K562 (cell line): ENCODE measurements at regions not wholly inside any gene's neighbourhood (a gene's known extent, or its start where the extent isn't known, plus 50 kb on each side); places are given as distances from the start of the nearest gene placed in this dataset.

Source experiments
- ATAC-seq: fragments of 200-7000 bp; cut with Tn5 transposase; 3 replicates; pipeline ENCODE4 v1.9.1; 2020; ENCODE audit warnings: moderate library complexity
- BruUV-seq: library from RNA; stranded (reverse); fragments of 400-500 nt; replicated peaks from 2 replicates; lab custom pipeline; 2021; lab: Mats Ljungman, UMichigan
- CTCF ChIA-PET: fragments of 300-600 bp; formaldehyde crosslinking; extraction: SDS; loops from one replicate; lab custom pipeline; 2021; ENCODE audit warnings: low intra/inter-chr PET ratio; lab: Yijun Ruan, JAX
- POLR2A ChIA-PET: fragments of 300-600, 350-650 bp; sonication (Branson Sonifier 250); formaldehyde crosslinking; extraction: SDS; loops from one replicate; lab custom pipeline; 2021; ENCODE audit warnings: antibody characterized with exemption, inconsistent platforms; lab: Yijun Ruan, JAX
- DNase-seq, 4 experiments: peaks; one replicate each; pipeline versions ENCODE4 v3.0.0 to v3.0.0-alpha.2; 2011 to 2018; ENCODE audit warnings: low spot score in 3 of 4, mixed read lengths in 3 of 4; ENCODE audit errors: extremely low read depth in 1 of 4
- FAIRE-seq: peaks from 2 replicates; lab custom pipeline; 2011; peaks lifted over from hg19 to GRCh38; lab: Jason Lieb, UNC
- H2AFZ ChIP-seq: 2 replicates; pipeline ENCODE4 v1.6.0; 2011; ENCODE audit warnings: low read depth, low read length, control low read depth, inconsistent platforms
- H3K27ac ChIP-seq: fragments of 200-600 bp; 3 replicates; pipeline ENCODE4 v1.8.0; 2011; ENCODE audit warnings: low read depth, mild to moderate bottlenecking, control low read depth, inconsistent platforms, low read length, moderate library complexity, mixed read lengths; ENCODE audit errors: extremely low read depth
- H3K27me3 ChIP-seq, 2 experiments: fragments of 300-600 bp in 1 of 2; 2 replicates in 1 of 2; 3 replicates in 1 of 2; pipeline versions ENCODE4 v1.6.0 to v1.8.0; 2011; ENCODE audit warnings: inconsistent platforms in 2 of 2, low read length in 2 of 2, mild to moderate bottlenecking in 1 of 2, mixed read lengths in 1 of 2, moderate library complexity in 1 of 2; ENCODE audit not compliant: control insufficient read depth in 2 of 2, insufficient read depth in 2 of 2
- H3K36me3 ChIP-seq: fragments of 300-600 bp; 3 replicates; pipeline ENCODE4 v1.8.0; 2011; ENCODE audit warnings: mild to moderate bottlenecking, low read length, inconsistent platforms; ENCODE audit not compliant: control insufficient read depth, insufficient read depth
- H3K4me1 ChIP-seq, 2 experiments: fragments of 200-600 bp in 1 of 2; replicated peaks in 1 of 2; 2 replicates in 1 of 2; 3 replicates in 1 of 2; pipeline versions ENCODE4 v1.5.1 to v1.8.0; 2011; ENCODE audit warnings: inconsistent platforms in 2 of 2, low read length in 2 of 2, mild to moderate bottlenecking in 1 of 2, mixed read lengths in 1 of 2, moderate library complexity in 1 of 2; ENCODE audit not compliant: control insufficient read depth in 2 of 2, insufficient read depth in 2 of 2
- H3K4me2 ChIP-seq: 2 replicates; pipeline ENCODE4 v1.6.1; 2011; ENCODE audit warnings: low read length, control low read depth, inconsistent platforms, mixed read lengths; ENCODE audit not compliant: insufficient read depth
- H3K4me3 ChIP-seq: fragments of 200-600 bp; sonication (generic), shearing (Covaris generic); 2 replicates; pipeline ENCODE4 v1.5.1; 2016; ENCODE audit warnings: control low read depth, inconsistent platforms
- H3K79me2 ChIP-seq: fragments of 200-600 bp; 3 replicates; pipeline ENCODE4 v1.8.0; 2011; ENCODE audit warnings: low read length, inconsistent platforms; ENCODE audit not compliant: control insufficient read depth, insufficient read depth
- H3K9ac ChIP-seq, 2 experiments: 2 replicates each; pipeline versions ENCODE4 v1.6.0 to v1.6.1; 2011; ENCODE audit warnings: low read depth in 2 of 2, low read length in 2 of 2, control low read depth in 1 of 2, inconsistent platforms in 1 of 2, mild to moderate bottlenecking in 1 of 2, mixed read lengths in 1 of 2; ENCODE audit not compliant: insufficient read depth in 1 of 2
- H3K9me1 ChIP-seq: one replicate; pipeline ENCODE4 v1.6.0; 2011; ENCODE audit warnings: inconsistent platforms, mild to moderate bottlenecking, low read length, moderate library complexity; ENCODE audit not compliant: control insufficient read depth, insufficient read depth
- H3K9me3 ChIP-seq: replicated peaks from 2 replicates; pipeline ENCODE4 v1.5.1; 2011; ENCODE audit warnings: low read depth, low read length, inconsistent platforms; ENCODE audit not compliant: control insufficient read depth, insufficient read depth
- H4K20me1 ChIP-seq: replicated peaks from 2 replicates; pipeline ENCODE4 v1.6.1; 2011; ENCODE audit warnings: low read length, inconsistent platforms, mixed read lengths; ENCODE audit not compliant: control insufficient read depth, insufficient read depth
- CREBBP ChIP-seq: IDR thresholded peaks from one replicate; pipeline ENCODE4 v1.6.1; 2012; ENCODE audit warnings: low read depth, mild to moderate bottlenecking, control low read depth, inconsistent platforms, low read length
- DPF2 ChIP-seq: fragments of 450-650 bp; IDR thresholded peaks from 2 replicates; pipeline ENCODE4 v1.6.1; 2016
- NR1H2 ChIP-seq: sonication (generic); formaldehyde crosslinking; IDR thresholded peaks from 2 replicates; pipeline ENCODE4 v1.4.0; 2020; ENCODE audit warnings: mild to moderate bottlenecking, missing genetic modification reagents
- POU5F1 ChIP-seq: fragments of 150-350 bp; IDR thresholded peaks from 2 replicates; pipeline ENCODE4 v1.6.1; 2014; ENCODE audit warnings: borderline replicate concordance, low read length, low read depth, mild to moderate bottlenecking; ENCODE audit not compliant: partially characterized antibody
- ZZZ3 ChIP-seq: fragments of 450-650 bp; IDR thresholded peaks from 2 replicates; pipeline ENCODE4 v1.6.1; 2016; ENCODE audit warnings: antibody characterized with exemption, mild to moderate bottlenecking, moderate library complexity
- WGBS: fragments of 100-300 bp; shearing (Covaris generic); methylation state at CpG from one replicate; pipeline ENCODE4 v1.1.6; 2016; ENCODE audit warnings: low coverage, mixed read lengths; ENCODE audit not compliant: insufficient coverage; ENCODE audit errors: missing lambda C conversion rate; 5-methylcytosine and 5-hydroxymethylcytosine counted together
- in situ Hi-C: fragments of 300-500 bp; cut with MboI; formaldehyde crosslinking; loops from 4 replicates; pipeline ENCODE4 v1.15.0; 2018; ENCODE audit warnings: inconsistent platforms, mixed read lengths
- intact Hi-C: fragments of 100-400 bp; cut with micrococcal nuclease; formaldehyde crosslinking; loops from 2 replicates; pipeline ENCODE4 v1.14.2; 2022
- TF ChIP-seq, protein P1 (sequence below): fragments of 450-650 bp; conservative IDR thresholded peaks from 2 replicates; pipeline ENCODE4 v1.6.1; 2016; ENCODE audit warnings: missing genetic modification characterization, low read depth, mild to moderate bottlenecking, control low read depth, missing compliant biosample characterization

GRCh38 chr18:45353530-45353929 lies 261.7 kb upstream of the SLC14A2 start (continued):
- TF ChIP-seq CREBBP (no peak), DPF2 (no peak), POU5F1 (no peak), ZZZ3 (no peak), NR1H2 (no peak)

GRCh38 chr18:45355944-45356520 lies 259.2 kb upstream of the SLC14A2 start:
- BruUV-seq, result no TSS peak
- 0% methylated on average over 1 of the region's 2 CpGs for WGBS
- ATAC-seq, result no peak

More at GRCh38 chr18:45355944-45356520, 259.2 kb upstream of the SLC14A2 start:
- Histone ChIP-seq H4K20me1 (no peaks in the 10 kb centered on the region), H2AFZ (no peak overlapping the region), H3K27me3 (no peaks in the 10 kb centered on the region), H3K9me1 (no peaks in the 10 kb centered on the region)
- intact Hi-C loops, result no loop called here
- TF ChIP-seq, protein P1, sequence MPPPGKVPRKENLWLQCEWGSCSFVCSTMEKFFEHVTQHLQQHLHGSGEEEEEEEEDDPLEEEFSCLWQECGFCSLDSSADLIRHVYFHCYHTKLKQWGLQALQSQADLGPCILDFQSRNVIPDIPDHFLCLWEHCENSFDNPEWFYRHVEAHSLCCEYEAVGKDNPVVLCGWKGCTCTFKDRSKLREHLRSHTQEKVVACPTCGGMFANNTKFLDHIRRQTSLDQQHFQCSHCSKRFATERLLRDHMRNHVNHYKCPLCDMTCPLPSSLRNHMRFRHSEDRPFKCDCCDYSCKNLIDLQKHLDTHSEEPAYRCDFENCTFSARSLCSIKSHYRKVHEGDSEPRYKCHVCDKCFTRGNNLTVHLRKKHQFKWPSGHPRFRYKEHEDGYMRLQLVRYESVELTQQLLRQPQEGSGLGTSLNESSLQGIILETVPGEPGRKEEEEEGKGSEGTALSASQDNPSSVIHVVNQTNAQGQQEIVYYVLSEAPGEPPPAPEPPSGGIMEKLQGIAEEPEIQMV (tag), result no peak
- TF ChIP-seq, all 486 proteins: peak for 0
- no peaks in the 10 kb centered on the region for H3K9me3 ChIP-seq
- no peak overlapping the region for H3K9ac ChIP-seq
- H3K36me3 ChIP-seq, result no peaks in the 10 kb centered on the region
- no peak overlapping the region for H3K27ac ChIP-seq
- in situ Hi-C loops, result no loop called here
- no peak overlapping the region for H3K4me2 ChIP-seq
- H3K4me3 ChIP-seq, result no peak overlapping the region
- no peaks in the 10 kb centered on the region for H3K4me1 ChIP-seq
- no peak for FAIRE-seq
- H3K79me2 ChIP-seq, result no peaks in the 10 kb centered on the region
- DNase-seq, result no peak
- CTCF ChIA-PET, result no interaction called here
- POLR2A ChIA-PET, result no interaction called here
